Loucy (cell line): ENCODE measurements at regions not wholly inside any gene's neighbourhood (a gene's known extent, or its start where the extent isn't known, plus 50 kb on each side); places are given as distances from the start of the nearest gene placed in this dataset.

Source experiments
- H2AFZ ChIP-seq: fragments of 200-600 bp; sonication (generic); 2 replicates; pipeline ENCODE4 v1.6.0; 2016; ENCODE audit warnings: antibody characterized with exemption, mild to moderate bottlenecking, low read length, moderate library complexity
- H3F3A ChIP-seq: fragments of 200-600 bp; 2 replicates; pipeline ENCODE4 v1.6.0; 2016; ENCODE audit warnings: antibody characterized with exemption, low read depth, mild to moderate bottlenecking
- H3K27me3 ChIP-seq: fragments of 200-600 bp; sonication (generic); 2 replicates; pipeline ENCODE4 v1.6.1; 2014; ENCODE audit warnings: low read length, mild to moderate bottlenecking; ENCODE audit not compliant: insufficient read depth, poor library complexity, severe bottlenecking
- H3K36me3 ChIP-seq: fragments of 200-600 bp; sonication (generic); 2 replicates; pipeline ENCODE4 v1.6.1; 2016; ENCODE audit warnings: low read length; ENCODE audit not compliant: insufficient read depth
- H3K4me1 ChIP-seq: fragments of 200-600 bp; sonication (generic); 2 replicates; pipeline ENCODE4 v1.5.1; 2014; ENCODE audit warnings: low read length, mild to moderate bottlenecking; ENCODE audit not compliant: insufficient read depth, poor library complexity, severe bottlenecking
- H3K4me2 ChIP-seq: fragments of 200-600 bp; sonication (generic); 2 replicates; pipeline ENCODE4 v1.6.0; 2014; ENCODE audit warnings: antibody characterized with exemption, low read length, low read depth, mild to moderate bottlenecking; ENCODE audit not compliant: poor library complexity, severe bottlenecking
- H3K4me3 ChIP-seq: fragments of 200-600 bp; sonication (generic); 2 replicates; pipeline ENCODE4 v1.5.1; 2014; ENCODE audit warnings: low read length, mild to moderate bottlenecking, mixed read lengths; ENCODE audit not compliant: poor library complexity, severe bottlenecking
- H3K79me2 ChIP-seq: fragments of 200-600 bp; sonication (generic); 2 replicates; pipeline ENCODE4 v1.6.1; 2014; ENCODE audit warnings: low read length; ENCODE audit not compliant: insufficient read depth
- H3K9ac ChIP-seq: fragments of 200-600 bp; sonication (generic); 2 replicates; pipeline ENCODE4 v1.6.0; 2014; ENCODE audit warnings: mild to moderate bottlenecking, low read depth, low read length, moderate library complexity; ENCODE audit not compliant: poor library complexity, severe bottlenecking
- H3K9me2 ChIP-seq: fragments of 200-600 bp; sonication (generic); replicated peaks from 2 replicates; pipeline ENCODE4 v1.6.1; 2016; ENCODE audit warnings: low read depth, low read length, mixed read lengths
- H3K9me3 ChIP-seq: fragments of 200-600 bp; sonication (generic); 2 replicates; pipeline ENCODE4 v1.6.1; 2014; ENCODE audit warnings: mild to moderate bottlenecking, antibody characterized with exemption, low read length, low read depth; ENCODE audit not compliant: insufficient read depth
- H4K20me1 ChIP-seq: fragments of 200-600 bp; sonication (generic); 2 replicates; pipeline ENCODE4 v1.6.0; 2014; ENCODE audit warnings: antibody characterized with exemption, low read length, mild to moderate bottlenecking; ENCODE audit not compliant: insufficient read depth, poor library complexity, severe bottlenecking
- EZH2phosphoT487 ChIP-seq: fragments of 200-600 bp; IDR thresholded peaks from 2 replicates; pipeline ENCODE4 v1.6.1; 2018; ENCODE audit warnings: antibody characterized with exemption, mild to moderate bottlenecking, moderate library complexity, borderline replicate concordance
- TF ChIP-seq, protein P1 (sequence below): fragments of 200-600 bp; sonication (generic); conservative IDR thresholded peaks from 2 replicates; pipeline ENCODE4 v1.5.1; 2014; ENCODE audit warnings: mild to moderate bottlenecking, antibody characterized with exemption, low read length

DNA sequence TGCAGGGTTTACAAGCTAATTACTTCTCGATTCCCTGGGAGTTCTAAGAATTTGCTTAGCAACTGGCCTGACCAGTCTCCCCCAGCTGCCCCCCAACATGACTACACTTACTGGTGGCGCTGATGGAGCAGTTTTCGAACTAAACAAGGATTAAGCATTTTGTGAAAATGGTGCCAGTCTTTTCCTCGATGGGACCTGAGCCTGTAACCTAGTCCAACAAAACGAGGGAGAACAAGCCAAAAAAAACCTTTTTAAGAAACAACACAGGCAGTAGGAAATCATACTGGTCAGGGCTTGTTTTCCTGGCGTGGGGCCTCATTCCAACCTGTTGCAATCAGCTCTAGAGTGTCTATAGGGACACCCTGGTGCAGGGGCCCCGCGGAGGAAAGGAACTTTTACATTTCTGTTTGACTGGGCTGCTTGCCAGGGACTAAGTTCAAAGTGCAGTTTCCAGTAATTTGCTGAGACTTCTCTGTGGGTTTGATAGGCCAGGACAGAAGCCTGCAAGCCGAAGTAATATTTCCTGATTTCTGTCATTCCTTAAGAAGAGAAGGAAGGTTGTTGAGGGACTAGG is 158.7 kb downstream of the SPRY1 start:
- no peak overlapping the region for H2AFZ ChIP-seq
- H3K9me2 ChIP-seq, result no peaks in the 10 kb centered on the region

DNA sequence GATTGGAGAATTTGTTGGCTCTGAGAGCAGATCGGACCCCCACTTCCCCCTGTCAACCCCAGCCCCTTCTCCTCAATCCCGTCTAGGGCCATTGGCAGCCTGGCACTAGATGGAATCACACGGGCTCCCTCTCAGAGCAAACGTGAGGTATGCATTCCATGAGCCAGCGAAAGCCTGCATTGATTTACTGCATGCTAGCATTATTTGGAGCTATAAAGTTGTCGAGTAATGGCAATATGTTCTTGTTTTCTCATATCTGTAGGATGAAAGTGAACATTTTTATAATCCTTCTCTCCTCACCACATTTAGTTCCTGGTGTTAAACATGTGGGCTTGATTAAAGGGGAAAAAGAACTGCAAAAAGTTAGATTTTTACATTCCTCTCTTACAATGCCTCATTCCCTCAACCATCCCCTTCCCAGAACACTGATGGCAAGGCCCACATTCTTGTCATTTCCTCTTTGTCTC is 159.2 kb downstream of the SPRY1 start:
- Histone ChIP-seq H3K9me2 (no peaks in the 10 kb centered on the region), H3K4me3 (no peak overlapping the region), H3F3A (no peaks in the 10 kb centered on the region), H3K27me3 (no peaks in the 10 kb centered on the region), H3K9ac (no peak overlapping the region), H3K4me1 (peaks cover 36% of the 10 kb centered on the region), H3K9me3 (no peaks in the 10 kb centered on the region), H3K36me3 (no peaks in the 10 kb centered on the region), H4K20me1 (no peaks in the 10 kb centered on the region), H3K4me2 (no peak overlapping the region), H2AFZ (no peak overlapping the region), H3K79me2 (no peaks in the 10 kb centered on the region)
- TF ChIP-seq, protein P1, sequence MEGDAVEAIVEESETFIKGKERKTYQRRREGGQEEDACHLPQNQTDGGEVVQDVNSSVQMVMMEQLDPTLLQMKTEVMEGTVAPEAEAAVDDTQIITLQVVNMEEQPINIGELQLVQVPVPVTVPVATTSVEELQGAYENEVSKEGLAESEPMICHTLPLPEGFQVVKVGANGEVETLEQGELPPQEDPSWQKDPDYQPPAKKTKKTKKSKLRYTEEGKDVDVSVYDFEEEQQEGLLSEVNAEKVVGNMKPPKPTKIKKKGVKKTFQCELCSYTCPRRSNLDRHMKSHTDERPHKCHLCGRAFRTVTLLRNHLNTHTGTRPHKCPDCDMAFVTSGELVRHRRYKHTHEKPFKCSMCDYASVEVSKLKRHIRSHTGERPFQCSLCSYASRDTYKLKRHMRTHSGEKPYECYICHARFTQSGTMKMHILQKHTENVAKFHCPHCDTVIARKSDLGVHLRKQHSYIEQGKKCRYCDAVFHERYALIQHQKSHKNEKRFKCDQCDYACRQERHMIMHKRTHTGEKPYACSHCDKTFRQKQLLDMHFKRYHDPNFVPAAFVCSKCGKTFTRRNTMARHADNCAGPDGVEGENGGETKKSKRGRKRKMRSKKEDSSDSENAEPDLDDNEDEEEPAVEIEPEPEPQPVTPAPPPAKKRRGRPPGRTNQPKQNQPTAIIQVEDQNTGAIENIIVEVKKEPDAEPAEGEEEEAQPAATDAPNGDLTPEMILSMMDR, result no peak
- TF ChIP-seq EZH2phosphoT487, result no peak

More for the DNA sequence above, 158.7 kb downstream of the SPRY1 start:
- Histone ChIP-seq H3K4me2 (no peak overlapping the region), H4K20me1 (no peaks in the 10 kb centered on the region), H3K27me3 (no peaks in the 10 kb centered on the region), H3K79me2 (no peaks in the 10 kb centered on the region), H3K4me1 (peaks cover 36% of the 10 kb centered on the region), H3K36me3 (no peaks in the 10 kb centered on the region), H3K4me3 (no peak overlapping the region), H3K9me3 (no peaks in the 10 kb centered on the region), H3F3A (no peaks in the 10 kb centered on the region), H3K9ac (no peak overlapping the region)
- TF ChIP-seq, protein P1, result no peak
- no peak for TF ChIP-seq EZH2phosphoT487

DNA sequence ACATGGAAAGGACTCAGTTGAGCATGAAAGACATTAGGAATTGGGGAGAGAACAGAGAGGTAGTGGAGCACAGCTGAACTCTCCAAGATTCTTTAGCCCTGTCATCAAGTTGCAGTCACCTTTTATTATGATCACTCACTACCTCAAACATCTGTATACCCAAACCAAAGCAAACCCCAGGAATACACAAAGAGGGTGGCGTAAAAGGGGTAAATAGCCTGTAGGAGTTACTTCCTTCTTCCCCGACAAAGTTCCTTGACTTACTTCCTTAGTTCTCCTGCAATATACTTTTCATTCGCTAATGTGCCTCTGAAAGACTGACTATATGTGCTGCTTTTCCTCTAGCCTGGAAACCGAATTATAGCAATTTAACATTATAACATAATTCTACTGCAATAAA is 159.9 kb downstream of the SPRY1 start:
- no peaks in the 10 kb centered on the region for H3K9me2 ChIP-seq
- H3K27me3 ChIP-seq, result no peaks in the 10 kb centered on the region
- no peak overlapping the region for H3K4me2 ChIP-seq
- H3K79me2 ChIP-seq, result no peaks in the 10 kb centered on the region
- no peaks in the 10 kb centered on the region for H3F3A ChIP-seq
- no peaks in the 10 kb centered on the region for H4K20me1 ChIP-seq
- TF ChIP-seq EZH2phosphoT487, result no peak
- TF ChIP-seq, protein P1, result no peak
- H3K9ac ChIP-seq, result no peak overlapping the region
- H3K36me3 ChIP-seq, result no peaks in the 10 kb centered on the region
- H3K4me3 ChIP-seq, result no peak overlapping the region
- H2AFZ ChIP-seq, result no peak overlapping the region
- peaks cover 36% of the 10 kb centered on the region for H3K4me1 ChIP-seq
- no peaks in the 10 kb centered on the region for H3K9me3 ChIP-seq
